KMS-11 (cell line): ENCODE measurements at regions not wholly inside any gene's neighbourhood (a gene's known extent, or its start where the extent isn't known, plus 50 kb on each side); places are given as distances from the start of the nearest gene placed in this dataset.
"Not testable (repeated sequence)": the region's sequence is repeated elsewhere in the genome, so short reads cannot be mapped to it uniquely, and the experiment has no call there.

Source experiments
- H2AFZ ChIP-seq: fragments of 200-600 bp; sonication (generic); 2 replicates; pipeline ENCODE4 v1.6.1; 2016; ENCODE audit warnings: antibody characterized with exemption, mixed run types, low read depth
- H3K27ac ChIP-seq: fragments of 200-600 bp; sonication (generic); 2 replicates; pipeline ENCODE4 v1.6.1; 2016; ENCODE audit warnings: mild to moderate bottlenecking, mixed run types
- H3K27me3 ChIP-seq: fragments of 200-600 bp; sonication (generic); 2 replicates; pipeline ENCODE4 v1.6.1; 2017; ENCODE audit warnings: mild to moderate bottlenecking, low read depth, mixed run types, moderate library complexity; ENCODE audit not compliant: insufficient read depth
- H3K36me3 ChIP-seq: fragments of 200-600 bp; sonication (generic); 2 replicates; pipeline ENCODE4 v1.6.1; 2017; ENCODE audit warnings: mild to moderate bottlenecking, mixed run types; ENCODE audit not compliant: insufficient read depth
- H3K4me1 ChIP-seq: fragments of 200-600 bp; sonication (generic); 2 replicates; pipeline ENCODE4 v1.6.1; 2016; ENCODE audit warnings: mild to moderate bottlenecking, low read depth, mixed run types; ENCODE audit not compliant: poor library complexity, severe bottlenecking
- H3K4me2 ChIP-seq: fragments of 200-600 bp; sonication (generic); 2 replicates; pipeline ENCODE4 v1.7.0; 2016; ENCODE audit warnings: mild to moderate bottlenecking, mixed run types
- H3K4me3 ChIP-seq: fragments of 200-600 bp; sonication (generic); IDR thresholded peaks from 2 replicates; pipeline ENCODE4 v1.6.1; 2017; ENCODE audit warnings: low read depth, low read length, mixed read lengths; ENCODE audit not compliant: insufficient read depth
- H3K79me2 ChIP-seq: fragments of 200-600 bp; sonication (generic); 2 replicates; pipeline ENCODE4 v1.6.1; 2016; ENCODE audit warnings: low read depth, mixed run types; ENCODE audit not compliant: insufficient read depth
- H3K9ac ChIP-seq: fragments of 200-600 bp; sonication (generic); 2 replicates; pipeline ENCODE4 v1.6.1; 2016; ENCODE audit warnings: mild to moderate bottlenecking, mixed run types
- H4K20me1 ChIP-seq: fragments of 200-600 bp; sonication (generic); 2 replicates; pipeline ENCODE4 v1.6.1; 2016; ENCODE audit warnings: mild to moderate bottlenecking, mixed run types; ENCODE audit not compliant: insufficient read depth
- TF ChIP-seq, protein P1 (sequence below): fragments of 200-600 bp; sonication (generic); conservative IDR thresholded peaks from 2 replicates; pipeline ENCODE4 v1.6.1; 2017; ENCODE audit warnings: low read depth, mild to moderate bottlenecking, antibody characterized with exemption, low read length, moderate library complexity, mixed read lengths

DNA sequence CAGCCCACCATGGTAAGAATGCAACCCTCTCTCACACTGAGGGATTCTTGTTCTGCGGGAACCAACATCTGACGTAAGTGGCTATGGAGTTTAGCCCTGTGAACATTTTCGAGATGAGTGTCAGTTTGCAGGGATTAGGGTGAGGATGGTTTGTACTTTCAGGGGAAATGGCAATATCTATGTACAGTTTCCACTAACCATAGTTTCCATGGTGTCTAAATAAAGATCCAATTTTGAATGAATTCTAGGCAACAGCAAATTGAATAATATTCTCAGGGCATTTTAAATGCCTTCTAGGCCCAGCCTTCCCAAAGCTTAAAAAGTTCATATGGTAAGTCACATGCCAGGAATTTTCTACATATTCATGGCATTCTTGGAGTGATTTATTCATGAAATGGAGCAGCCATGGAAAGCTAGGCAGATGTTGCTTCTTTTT is 105.4 kb upstream of the MMADHC start:
- H3K27me3 ChIP-seq: no peaks in the 10 kb centered on the region
- H3K9ac ChIP-seq: no peak overlapping the region
- H3K4me1 ChIP-seq: no peaks in the 10 kb centered on the region
- H3K79me2 ChIP-seq: no peaks in the 10 kb centered on the region
- no peak overlapping the region for H3K4me3 ChIP-seq
- TF ChIP-seq, protein P1, sequence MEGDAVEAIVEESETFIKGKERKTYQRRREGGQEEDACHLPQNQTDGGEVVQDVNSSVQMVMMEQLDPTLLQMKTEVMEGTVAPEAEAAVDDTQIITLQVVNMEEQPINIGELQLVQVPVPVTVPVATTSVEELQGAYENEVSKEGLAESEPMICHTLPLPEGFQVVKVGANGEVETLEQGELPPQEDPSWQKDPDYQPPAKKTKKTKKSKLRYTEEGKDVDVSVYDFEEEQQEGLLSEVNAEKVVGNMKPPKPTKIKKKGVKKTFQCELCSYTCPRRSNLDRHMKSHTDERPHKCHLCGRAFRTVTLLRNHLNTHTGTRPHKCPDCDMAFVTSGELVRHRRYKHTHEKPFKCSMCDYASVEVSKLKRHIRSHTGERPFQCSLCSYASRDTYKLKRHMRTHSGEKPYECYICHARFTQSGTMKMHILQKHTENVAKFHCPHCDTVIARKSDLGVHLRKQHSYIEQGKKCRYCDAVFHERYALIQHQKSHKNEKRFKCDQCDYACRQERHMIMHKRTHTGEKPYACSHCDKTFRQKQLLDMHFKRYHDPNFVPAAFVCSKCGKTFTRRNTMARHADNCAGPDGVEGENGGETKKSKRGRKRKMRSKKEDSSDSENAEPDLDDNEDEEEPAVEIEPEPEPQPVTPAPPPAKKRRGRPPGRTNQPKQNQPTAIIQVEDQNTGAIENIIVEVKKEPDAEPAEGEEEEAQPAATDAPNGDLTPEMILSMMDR: no peak
- H2AFZ ChIP-seq: no peak overlapping the region
- no peak overlapping the region for H3K4me2 ChIP-seq
- no peaks in the 10 kb centered on the region for H3K36me3 ChIP-seq
- no peak overlapping the region for H3K27ac ChIP-seq
- no peaks in the 10 kb centered on the region for H4K20me1 ChIP-seq

DNA sequence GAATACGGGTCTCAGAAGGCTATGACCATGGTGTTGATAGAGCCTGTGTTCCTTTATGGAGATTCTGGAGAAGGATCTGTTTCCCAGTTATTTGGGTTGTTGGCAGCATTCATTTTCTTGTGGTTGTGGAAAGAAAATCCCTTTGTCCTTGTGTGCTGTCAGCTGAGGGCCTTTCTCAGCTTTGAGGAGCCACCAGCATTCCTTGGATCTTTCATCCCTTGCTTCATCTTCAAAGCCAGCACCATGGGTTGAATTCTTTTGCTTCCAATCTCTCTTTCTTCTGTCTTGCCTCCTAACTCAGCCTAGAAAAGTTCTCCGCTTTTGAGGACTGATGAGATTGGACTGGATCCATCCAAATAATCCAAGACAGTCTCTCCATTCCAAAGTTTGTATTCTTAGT is 103.2 kb upstream of the MMADHC start:
- Histone ChIP-seq H3K27ac (no peak overlapping the region), H2AFZ (no peak overlapping the region), H3K36me3 (no peaks in the 10 kb centered on the region), H3K4me3 (no peak overlapping the region), H3K4me2 (no peak overlapping the region), H3K79me2 (no peaks in the 10 kb centered on the region), H3K9ac (no peak overlapping the region), H3K27me3 (no peaks in the 10 kb centered on the region), H3K4me1 (no peaks in the 10 kb centered on the region), H4K20me1 (no peaks in the 10 kb centered on the region)
- TF ChIP-seq, protein P1: no peak

DNA sequence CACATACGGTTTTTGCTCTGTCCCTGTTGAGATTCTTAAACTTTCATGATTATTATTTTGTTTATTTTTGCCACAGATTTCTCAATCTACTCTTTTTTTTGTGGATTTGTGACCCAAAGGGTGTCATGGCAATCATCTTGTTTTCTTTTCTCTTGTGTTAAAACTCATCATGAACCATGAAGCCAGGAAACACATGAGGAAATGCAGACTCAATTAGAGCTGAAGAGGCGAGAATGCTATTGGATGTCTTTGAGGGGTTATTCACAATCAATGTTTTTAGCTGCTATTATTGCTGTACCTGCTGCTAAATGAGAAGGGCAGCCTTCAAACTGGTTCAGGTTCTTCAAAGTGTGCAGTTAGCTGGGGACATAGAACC is 99.5 kb upstream of the MMADHC start:
- no peak overlapping the region for H3K9ac ChIP-seq
- no peaks in the 10 kb centered on the region for H3K36me3 ChIP-seq
- no peaks in the 10 kb centered on the region for H3K79me2 ChIP-seq
- no peaks in the 10 kb centered on the region for H4K20me1 ChIP-seq
- H3K4me2 ChIP-seq: no peak overlapping the region
- no peak overlapping the region for H3K27ac ChIP-seq
- no peak overlapping the region for H2AFZ ChIP-seq
- TF ChIP-seq, protein P1: no peak
- H3K27me3 ChIP-seq: no peaks in the 10 kb centered on the region
- H3K4me3 ChIP-seq: no peak overlapping the region
- H3K4me1 ChIP-seq: no peaks in the 10 kb centered on the region

DNA sequence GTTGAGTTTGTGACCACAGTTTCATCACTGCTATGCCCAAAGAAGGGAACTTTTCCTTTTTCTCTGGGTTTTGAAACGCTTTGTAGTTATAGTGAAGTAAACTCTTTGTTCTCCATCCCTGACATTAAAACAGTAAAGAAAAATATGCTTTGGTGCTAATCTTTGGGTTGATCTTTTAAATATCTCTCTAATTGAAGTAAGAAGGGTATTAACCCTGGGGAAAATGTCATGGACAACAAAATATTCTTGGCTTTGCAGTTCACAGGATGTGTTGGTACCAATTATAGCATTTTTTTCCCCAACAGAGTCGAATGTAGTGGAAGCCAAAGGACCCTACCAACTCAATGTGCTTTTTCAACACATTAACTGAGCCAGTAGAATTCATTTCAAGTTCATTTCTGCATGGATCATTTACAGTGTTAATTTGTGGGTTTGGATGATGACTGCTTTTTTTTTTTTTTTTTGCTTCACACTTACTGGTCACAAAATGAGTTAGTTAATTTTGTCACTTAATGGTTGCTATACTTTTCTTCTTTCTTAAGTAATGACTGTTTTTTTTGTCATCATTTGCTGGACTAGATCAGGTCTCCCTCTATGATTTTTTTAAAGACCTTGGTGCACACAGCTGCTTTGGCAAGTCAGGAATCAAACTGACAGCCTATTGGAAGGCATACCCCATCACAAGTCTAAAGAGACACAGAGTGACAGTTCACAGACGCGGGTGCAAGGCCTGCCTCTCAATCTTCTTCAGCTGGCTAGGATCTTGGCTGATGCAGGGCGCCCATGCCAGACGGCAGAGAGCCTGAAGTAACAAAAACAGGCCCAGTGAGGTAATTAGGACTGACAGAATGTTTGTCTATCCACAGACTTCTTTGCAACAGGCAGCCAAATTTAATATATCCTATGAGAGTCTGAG is 98.8 kb upstream of the MMADHC start:
- Histone ChIP-seq H3K27me3 (no peaks in the 10 kb centered on the region), H3K4me2 (no peak overlapping the region), H3K27ac (no peak overlapping the region), H3K9ac (no peak overlapping the region), H2AFZ (no peak overlapping the region), H3K36me3 (no peaks in the 10 kb centered on the region), H3K4me3 (no peak overlapping the region), H3K79me2 (no peaks in the 10 kb centered on the region), H3K4me1 (no peaks in the 10 kb centered on the region), H4K20me1 (no peaks in the 10 kb centered on the region)
- TF ChIP-seq, protein P1: no peak

DNA sequence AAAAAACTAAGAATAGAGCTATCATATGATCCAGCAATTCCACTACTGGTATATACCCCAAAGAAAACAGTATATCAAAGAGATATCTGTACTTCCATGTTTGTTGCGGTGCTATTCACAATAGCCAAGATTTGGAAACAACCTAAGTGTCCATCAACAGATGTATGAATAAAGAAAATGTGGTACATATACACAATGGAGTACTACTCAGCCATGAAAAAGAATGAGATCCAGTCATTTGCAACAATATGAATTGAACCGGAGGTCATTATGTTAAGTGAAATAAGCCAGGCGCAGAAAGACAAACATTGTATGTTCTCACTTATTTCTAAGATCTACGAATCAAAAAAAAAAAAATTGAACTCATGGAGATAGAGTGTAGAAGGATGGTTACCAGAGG is 97.8 kb upstream of the MMADHC start:
- H3K79me2 ChIP-seq, H3K36me3 ChIP-seq, H3K4me2 ChIP-seq, H2AFZ ChIP-seq, H3K4me1 ChIP-seq, H4K20me1 ChIP-seq, H3K4me3 ChIP-seq, H3K9ac ChIP-seq, H3K27ac ChIP-seq, H3K27me3 ChIP-seq: not testable (repeated sequence)
